ENCODE measurements at regions not wholly inside any gene's neighbourhood (a gene's known extent, or its start where the extent isn't known, plus 50 kb on each side); places are given as distances from the start of the nearest gene placed in this dataset.
"Not testable (repeated sequence)": the region's sequence is repeated elsewhere in the genome, so short reads cannot be mapped to it uniquely, and the experiment has no call there.

DNA sequence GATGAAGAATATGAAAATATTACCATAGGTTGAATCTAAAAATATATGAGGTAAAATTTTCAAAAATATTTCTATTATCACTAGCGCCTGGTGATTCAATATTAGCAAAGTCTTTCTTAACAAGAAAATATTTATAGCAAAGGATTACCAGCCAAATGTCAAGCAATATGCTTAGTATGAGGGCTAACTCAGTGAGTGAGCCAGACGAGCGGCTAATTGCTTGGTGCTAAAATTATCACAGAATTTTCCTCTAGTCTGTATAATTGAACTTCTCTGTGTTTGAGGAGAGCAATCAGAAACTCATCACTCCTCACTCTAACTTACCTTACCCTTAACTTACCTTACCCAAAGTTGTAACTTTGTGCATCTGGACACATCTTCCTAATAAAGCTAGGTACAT, 304.9 kb upstream of the PRR16 start:
- H3K27ac Mint-ChIP-seq = no peak overlapping the region
- H3K4me3 Mint-ChIP-seq = no peak overlapping the region
- DNase-seq (no peak), ATAC-seq (no peak)
- no peaks in the 10 kb centered on the region for H3K9me3 Mint-ChIP-seq
- H3K4me1 Mint-ChIP-seq = no peaks in the 10 kb centered on the region
- H3K36me3 Mint-ChIP-seq (ENCODE audit: low read depth) = no peaks in the 10 kb centered on the region
- no peaks in the 10 kb centered on the region for H3K27me3 Mint-ChIP-seq

- no peak overlapping the region for H3K27ac Mint-ChIP-seq
- no peaks in the 10 kb centered on the region for H3K36me3 Mint-ChIP-seq (ENCODE audit: low read depth)
- H3K27me3 Mint-ChIP-seq = no peaks in the 10 kb centered on the region
- H3K9me3 Mint-ChIP-seq = no peaks in the 10 kb centered on the region
- no peak overlapping the region for H3K4me3 Mint-ChIP-seq
- ATAC-seq (no peak), DNase-seq (no peak)
- no peaks in the 10 kb centered on the region for H3K4me1 Mint-ChIP-seq
Measured at GRCh38 chr5:120160124-120160895, 303.8 kb upstream of the PRR16 start.

- DNase-seq (no peak), ATAC-seq (no peak)
- Mint-ChIP-seq H3K9me3 (no peaks in the 10 kb centered on the region), H3K27me3 (no peaks in the 10 kb centered on the region), H3K4me3 (no peak overlapping the region), H3K27ac (no peak overlapping the region), H3K36me3 (ENCODE audit: low read depth) (no peaks in the 10 kb centered on the region), H3K4me1 (no peaks in the 10 kb centered on the region)
Measured at GRCh38 chr5:120162321-120162720, 301.8 kb upstream of the PRR16 start.

DNA sequence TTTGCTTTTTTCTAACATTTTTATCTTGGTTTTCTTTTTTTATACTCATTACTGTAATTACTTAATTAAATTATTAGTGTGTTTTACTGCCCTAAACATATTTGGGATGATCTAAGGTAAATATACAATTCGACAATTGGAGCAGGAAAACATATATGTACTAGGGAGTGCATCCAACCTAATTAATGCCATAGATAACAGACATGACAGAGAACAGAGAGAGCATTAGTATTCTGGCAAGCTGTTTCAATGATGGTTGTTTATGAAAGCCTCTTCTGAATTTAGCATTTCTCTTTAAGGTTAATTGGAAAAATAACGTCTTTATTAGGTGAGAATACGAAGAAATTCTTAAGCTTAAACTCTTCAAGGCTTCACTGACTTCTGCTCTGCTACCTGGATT, 300.1 kb upstream of the PRR16 start:
- no peaks in the 10 kb centered on the region for H3K4me1 Mint-ChIP-seq
- DNase-seq = no peak
- H3K27me3 Mint-ChIP-seq = no peaks in the 10 kb centered on the region
- H3K27ac Mint-ChIP-seq = no peak overlapping the region
- no peaks in the 10 kb centered on the region for H3K36me3 Mint-ChIP-seq (ENCODE audit: low read depth)
- H3K4me3 Mint-ChIP-seq = no peak overlapping the region
- ATAC-seq = no peak
- no peaks in the 10 kb centered on the region for H3K9me3 Mint-ChIP-seq

GRCh38 chr5:120164986-120165385, 299.1 kb upstream of the PRR16 start:
- no peak overlapping the region for H3K4me3 Mint-ChIP-seq
- H3K27me3 Mint-ChIP-seq = no peaks in the 10 kb centered on the region
- no peaks in the 10 kb centered on the region for H3K4me1 Mint-ChIP-seq
- no peak for DNase-seq
- no peak for ATAC-seq
- H3K36me3 Mint-ChIP-seq (ENCODE audit: low read depth) = no peaks in the 10 kb centered on the region
- H3K9me3 Mint-ChIP-seq = no peaks in the 10 kb centered on the region
- no peak overlapping the region for H3K27ac Mint-ChIP-seq

DNA sequence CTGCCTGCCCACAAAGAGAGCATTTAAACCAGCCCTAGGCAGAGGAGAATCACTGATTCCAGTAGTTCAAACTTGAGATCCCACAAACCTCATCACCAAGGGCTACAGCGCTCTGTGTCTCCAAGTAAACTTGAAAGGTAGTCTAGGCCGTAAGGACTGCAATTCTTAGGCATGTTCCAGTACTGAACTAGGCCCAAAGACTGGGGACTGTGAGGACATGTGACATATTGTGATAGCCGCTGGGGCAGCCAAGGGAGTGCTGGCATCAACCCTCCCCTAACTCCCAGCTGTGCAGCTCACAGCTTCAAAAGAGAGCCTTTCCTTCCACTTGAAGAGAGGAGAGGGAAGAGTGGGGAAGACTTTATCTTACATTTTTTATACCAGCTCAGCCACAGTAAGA, 291.0 kb upstream of the PRR16 start:
- ATAC-seq = no peak

DNA sequence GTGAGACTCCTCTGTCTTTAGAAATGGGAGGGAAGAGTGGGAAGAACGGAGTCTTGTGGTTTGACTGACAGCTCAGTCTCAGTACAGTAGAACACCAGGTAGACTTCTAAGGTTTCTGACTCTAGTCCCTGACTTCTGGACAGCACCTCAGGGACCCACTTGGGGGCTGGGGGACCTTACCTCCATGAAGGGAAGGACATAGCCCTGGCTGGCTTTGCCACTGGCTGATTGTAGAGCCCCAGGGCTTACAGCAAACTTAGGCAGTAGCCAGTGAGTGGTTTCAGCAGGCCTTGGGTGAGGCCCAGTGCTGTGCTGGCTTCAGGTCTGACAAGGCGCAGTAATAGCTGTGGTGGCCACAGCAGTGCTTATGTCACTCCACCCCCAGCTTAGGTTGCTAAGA, 290.0 kb upstream of the PRR16 start:
- H3K27ac Mint-ChIP-seq = no peak overlapping the region
- H3K36me3 Mint-ChIP-seq (ENCODE audit: low read depth) = no peaks in the 10 kb centered on the region
- H3K9me3 Mint-ChIP-seq = no peaks in the 10 kb centered on the region
- no peak overlapping the region for H3K4me3 Mint-ChIP-seq
- ATAC-seq (no peak), DNase-seq (no peak)
- H3K4me1 Mint-ChIP-seq = no peaks in the 10 kb centered on the region
- no peaks in the 10 kb centered on the region for H3K27me3 Mint-ChIP-seq

More for the DNA sequence above, 291.0 kb upstream of the PRR16 start:
- DNase-seq = no peak
- no peak overlapping the region for H3K27ac Mint-ChIP-seq
- H3K9me3 Mint-ChIP-seq = no peaks in the 10 kb centered on the region
- no peak overlapping the region for H3K4me3 Mint-ChIP-seq
- H3K36me3 Mint-ChIP-seq (ENCODE audit: low read depth) = no peaks in the 10 kb centered on the region
- no peaks in the 10 kb centered on the region for H3K4me1 Mint-ChIP-seq
- H3K27me3 Mint-ChIP-seq = no peaks in the 10 kb centered on the region

GRCh38 chr5:120181238-120181637, 282.9 kb upstream of the PRR16 start:
- H3K9me3 Mint-ChIP-seq; ATAC-seq; H3K27ac Mint-ChIP-seq; H3K4me3 Mint-ChIP-seq; H3K36me3 Mint-ChIP-seq (ENCODE audit: low read depth); H3K4me1 Mint-ChIP-seq; H3K27me3 Mint-ChIP-seq; DNase-seq: not testable (repeated sequence)

GRCh38 chr5:120194650-120195049, 269.4 kb upstream of the PRR16 start:
- not testable (repeated sequence) for DNase-seq; H3K4me3 Mint-ChIP-seq; H3K9me3 Mint-ChIP-seq; ATAC-seq; H3K27me3 Mint-ChIP-seq; H3K36me3 Mint-ChIP-seq (ENCODE audit: low read depth); H3K4me1 Mint-ChIP-seq; H3K27ac Mint-ChIP-seq

GRCh38 chr5:120199559-120199958, 264.5 kb upstream of the PRR16 start:
- Mint-ChIP-seq H3K4me3 (no peak overlapping the region), H3K4me1 (no peaks in the 10 kb centered on the region), H3K27ac (no peak overlapping the region), H3K36me3 (ENCODE audit: low read depth) (no peaks in the 10 kb centered on the region), H3K9me3 (peaks cover 5% of the 10 kb centered on the region), H3K27me3 (no peaks in the 10 kb centered on the region)
- ATAC-seq = no peak
- no peak for DNase-seq

DNA sequence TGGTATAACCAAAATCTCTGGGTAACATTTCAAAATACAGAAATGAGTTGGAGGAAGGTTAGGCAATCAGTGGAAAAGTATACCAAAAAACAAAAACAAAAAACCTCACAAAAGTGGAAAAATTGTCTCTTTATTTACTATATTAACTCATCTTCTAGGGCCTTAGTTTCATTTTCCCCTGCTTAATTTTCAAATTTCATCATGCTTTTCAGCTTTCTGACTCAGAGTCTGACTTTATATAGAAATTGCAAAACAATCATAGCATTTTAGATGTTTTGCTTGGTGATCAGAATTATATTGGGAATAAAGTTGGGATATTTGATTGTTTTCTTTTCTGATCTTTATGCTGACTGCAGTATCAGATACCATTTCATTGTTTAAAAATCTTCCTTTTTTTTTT, 257.0 kb upstream of the PRR16 start:
- DNase-seq (no peak), ATAC-seq (no peak)
- no peaks in the 10 kb centered on the region for H3K4me1 Mint-ChIP-seq
- H3K27me3 Mint-ChIP-seq = no peaks in the 10 kb centered on the region
- no peak overlapping the region for H3K27ac Mint-ChIP-seq
- H3K4me3 Mint-ChIP-seq = no peak overlapping the region
- H3K36me3 Mint-ChIP-seq (ENCODE audit: low read depth) = no peaks in the 10 kb centered on the region
- H3K9me3 Mint-ChIP-seq = peaks cover 12% of the 10 kb centered on the region

- Mint-ChIP-seq H3K4me1 (no peaks in the 10 kb centered on the region), H3K36me3 (ENCODE audit: low read depth) (no peaks in the 10 kb centered on the region), H3K27ac (no peak overlapping the region), H3K4me3 (no peak overlapping the region), H3K27me3 (no peaks in the 10 kb centered on the region), H3K9me3 (peaks cover 4% of the 10 kb centered on the region)
- ATAC-seq (no peak), DNase-seq (no peak)
Measured at GRCh38 chr5:120217001-120217400, 247.1 kb upstream of the PRR16 start.

- no peaks in the 10 kb centered on the region for H3K36me3 Mint-ChIP-seq (ENCODE audit: low read depth)
- ATAC-seq (no peak), DNase-seq (no peak)
- no peaks in the 10 kb centered on the region for H3K27me3 Mint-ChIP-seq
- no peaks in the 10 kb centered on the region for H3K4me1 Mint-ChIP-seq
- H3K9me3 Mint-ChIP-seq = peaks cover 4% of the 10 kb centered on the region
- H3K27ac Mint-ChIP-seq = no peak overlapping the region
- no peak overlapping the region for H3K4me3 Mint-ChIP-seq
Measured at GRCh38 chr5:120219988-120220387, 244.1 kb upstream of the PRR16 start.

DNA sequence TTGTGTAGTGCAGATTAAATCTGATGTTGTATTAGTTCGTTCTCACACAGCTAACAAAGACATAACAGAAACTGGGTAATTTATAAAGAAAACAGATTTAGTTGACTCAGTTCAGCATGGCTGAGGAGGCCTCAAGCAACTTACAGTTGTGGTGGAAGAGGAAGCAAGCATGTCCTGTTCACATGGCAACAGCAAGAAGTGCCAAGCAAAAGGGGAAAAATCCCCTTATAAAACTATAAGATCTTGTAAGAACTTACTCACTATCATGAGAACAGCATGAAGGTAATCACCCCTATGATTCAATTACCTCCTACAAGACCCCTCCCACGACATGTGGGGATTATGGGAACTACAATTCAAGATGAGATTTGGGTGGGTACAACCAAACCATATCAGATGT, 238.6 kb upstream of the PRR16 start:
- Mint-ChIP-seq H3K4me3 (no peak overlapping the region), H3K27me3 (no peaks in the 10 kb centered on the region), H3K9me3 (peaks cover 9% of the 10 kb centered on the region), H3K36me3 (ENCODE audit: low read depth) (no peaks in the 10 kb centered on the region), H3K27ac (no peak overlapping the region), H3K4me1 (no peaks in the 10 kb centered on the region)
- DNase-seq = no peak
- ATAC-seq = no peak

- H3K27ac Mint-ChIP-seq = no peak overlapping the region
- DNase-seq (no peak), ATAC-seq (no peak)
- H3K4me3 Mint-ChIP-seq = no peak overlapping the region
- no peaks in the 10 kb centered on the region for H3K36me3 Mint-ChIP-seq (ENCODE audit: low read depth)
- H3K27me3 Mint-ChIP-seq = no peaks in the 10 kb centered on the region
- no peaks in the 10 kb centered on the region for H3K4me1 Mint-ChIP-seq
- peaks cover 17% of the 10 kb centered on the region for H3K9me3 Mint-ChIP-seq
Measured at GRCh38 chr5:120228262-120229031, 235.7 kb upstream of the PRR16 start.
